GM23338 (cell line): ENCODE measurements at regions not wholly inside any gene's neighbourhood (a gene's known extent, or its start where the extent isn't known, plus 50 kb on each side); places are given as distances from the start of the nearest gene placed in this dataset.
"Not testable (repeated sequence)": the region's sequence is repeated elsewhere in the genome, so short reads cannot be mapped to it uniquely, and the experiment has no call there.

ENCODE experiments used
- ATAC-seq: fragments of 200-7000 bp; cut with Tn5 transposase; 3 replicates; pipeline ENCODE4 v1.9.1; 2020
- DNase-seq: peaks from one replicate; pipeline ENCODE4 v3.0.0-alpha.2; 2015; ENCODE audit warnings: low spot score
- H2AFZ ChIP-seq: fragments of 200-600 bp; sonication (generic); 2 replicates; pipeline ENCODE4 v1.8.0; 2016; ENCODE audit warnings: antibody characterized with exemption, mild to moderate bottlenecking, moderate library complexity
- H3F3A ChIP-seq: fragments of 200-600 bp; sonication (generic); replicated peaks from 2 replicates; pipeline ENCODE4 v1.8.0; 2017; ENCODE audit warnings: antibody characterized with exemption, mixed run types, low read depth
- H3K27ac ChIP-seq: fragments of 200-600 bp; sonication (generic); 2 replicates; pipeline ENCODE4 v1.6.1; 2016; ENCODE audit warnings: low read depth
- H3K27me3 ChIP-seq: fragments of 200-600 bp; sonication (generic); 2 replicates; pipeline ENCODE4 v1.8.0; 2016; ENCODE audit warnings: mild to moderate bottlenecking, mixed run types, moderate library complexity; ENCODE audit not compliant: insufficient read depth
- H3K36me3 ChIP-seq: fragments of 200-600 bp; sonication (generic); 2 replicates; pipeline ENCODE4 v1.8.0; 2016; ENCODE audit warnings: mild to moderate bottlenecking; ENCODE audit not compliant: insufficient read depth
- H3K4me1 ChIP-seq: fragments of 200-600 bp; sonication (generic); 2 replicates; pipeline ENCODE4 v1.8.0; 2016; ENCODE audit warnings: mild to moderate bottlenecking, moderate library complexity; ENCODE audit not compliant: insufficient read depth
- H3K4me2 ChIP-seq: fragments of 200-600 bp; sonication (generic); 2 replicates; pipeline ENCODE4 v1.7.1; 2017; ENCODE audit warnings: mixed run types
- H3K4me3 ChIP-seq: fragments of 200-600 bp; sonication (generic); 2 replicates; pipeline ENCODE4 v1.6.1; 2016; ENCODE audit warnings: mixed run types
- H3K79me2 ChIP-seq: fragments of 200-600 bp; sonication (generic); replicated peaks from 2 replicates; pipeline ENCODE4 v1.8.0; 2017; ENCODE audit warnings: mild to moderate bottlenecking; ENCODE audit not compliant: insufficient read depth
- H3K9me2 ChIP-seq: fragments of 200-600 bp; sonication (generic); 2 replicates; pipeline ENCODE4 v1.8.0; 2017; ENCODE audit not compliant: insufficient read depth
- H4K20me1 ChIP-seq: fragments of 200-600 bp; sonication (generic); replicated peaks from 2 replicates; pipeline ENCODE4 v1.8.0; 2017; ENCODE audit warnings: mild to moderate bottlenecking; ENCODE audit not compliant: insufficient read depth
- H3K27ac Mint-ChIP-seq: 2 replicates; pipeline ENCODE4 v1.8.0; 2020; ENCODE audit warnings: inconsistent platforms, mild to moderate bottlenecking, moderate library complexity, mixed read lengths
- H3K27me3 Mint-ChIP-seq: 3 replicates; pipeline ENCODE4 v1.8.0; 2022; ENCODE audit warnings: low read depth, mild to moderate bottlenecking, moderate library complexity, mixed read lengths, inconsistent platforms; ENCODE audit not compliant: insufficient read depth, poor library complexity
- H3K36me3 Mint-ChIP-seq: 3 replicates; pipeline ENCODE4 v1.8.0; 2021; ENCODE audit warnings: low read depth, mild to moderate bottlenecking, inconsistent platforms, moderate library complexity, mixed read lengths
- H3K4me1 Mint-ChIP-seq: 3 replicates; pipeline ENCODE4 v1.8.0; 2020; ENCODE audit warnings: mild to moderate bottlenecking, inconsistent platforms, mixed read lengths
- H3K4me3 Mint-ChIP-seq: 3 replicates; pipeline ENCODE4 v1.8.0; 2021; ENCODE audit warnings: moderate library complexity, mild to moderate bottlenecking, inconsistent platforms, mixed read lengths
- H3K9me3 Mint-ChIP-seq: 3 replicates; pipeline ENCODE4 v1.8.0; 2020; ENCODE audit warnings: moderate library complexity, mild to moderate bottlenecking, inconsistent platforms, mixed read lengths
- CREB1 ChIP-seq: fragments of 250-450 bp; sonication (Bioruptor Pico); IDR thresholded peaks from 2 replicates; pipeline ENCODE4 v1.5.0; 2020; ENCODE audit warnings: low read depth, mild to moderate bottlenecking, moderate library complexity
- CTCF ChIP-seq, 2 experiments: fragments of 200-600 bp in 1 of 2; sonication (generic) in 1 of 2; conservative IDR thresholded peaks; 2 replicates each; pipeline versions ENCODE4 v1.5.1 to v1.6.1; 2016 to 2017; ENCODE audit warnings: antibody characterized with exemption in 2 of 2, low read depth in 2 of 2, mild to moderate bottlenecking in 2 of 2, moderate library complexity in 1 of 2
- ETS1 ChIP-seq: IDR thresholded peaks from 2 replicates; pipeline ENCODE4 v1.6.1; 2016; ENCODE audit warnings: antibody characterized with exemption
- EZH2phosphoT487 ChIP-seq: fragments of 200-600 bp; sonication (generic); IDR thresholded peaks from one replicate; pipeline ENCODE4 v1.8.1; 2018; ENCODE audit warnings: antibody characterized with exemption; ENCODE audit not compliant: unreplicated experiment
- JUNB ChIP-seq: IDR thresholded peaks from one replicate; pipeline ENCODE4 v1.6.1; 2016; ENCODE audit warnings: antibody characterized with exemption; ENCODE audit not compliant: unreplicated experiment
- NANOG ChIP-seq: IDR thresholded peaks from 2 replicates; pipeline ENCODE4 v1.6.1; 2016; ENCODE audit warnings: antibody characterized with exemption, borderline replicate concordance
- POLR2AphosphoS5 ChIP-seq: IDR thresholded peaks from 2 replicates; pipeline ENCODE4 v1.6.1; 2016; ENCODE audit warnings: antibody characterized with exemption, low read depth
- REST ChIP-seq: IDR thresholded peaks from one replicate; pipeline ENCODE4 v1.6.1; 2018; ENCODE audit warnings: antibody characterized with exemption; ENCODE audit not compliant: unreplicated experiment
- ZNF331 ChIP-seq: fragments of 250-450 bp; sonication (Bioruptor Pico); IDR thresholded peaks from 2 replicates; pipeline ENCODE4 v1.5.0; 2020; ENCODE audit warnings: low read depth, mild to moderate bottlenecking, moderate library complexity

GRCh38 chr15:53923741-53924140 is 54.5 kb upstream of the UNC13C start:
- not testable (repeated sequence) for H3K27me3 ChIP-seq, H3K4me3 ChIP-seq, H3K27me3 Mint-ChIP-seq, H3K79me2 ChIP-seq, DNase-seq, H3K4me1 Mint-ChIP-seq, H3K9me2 ChIP-seq, H3K27ac ChIP-seq, H2AFZ ChIP-seq, H3F3A ChIP-seq, H3K4me2 ChIP-seq, H3K36me3 ChIP-seq, H3K4me1 ChIP-seq, H3K36me3 Mint-ChIP-seq, ATAC-seq, H3K27ac Mint-ChIP-seq, H3K4me3 Mint-ChIP-seq, H4K20me1 ChIP-seq
- H3K9me3 Mint-ChIP-seq, result peaks cover 36% of the 10 kb centered on the region

GRCh38 chr15:53918180-53919079 is 59.8 kb upstream of the UNC13C start:
- H3K27me3 ChIP-seq, result no peaks in the 10 kb centered on the region
- no peak for DNase-seq
- Mint-ChIP-seq H3K4me3 (no peak overlapping the region), H3K27me3 (peaks cover 5% of the 10 kb centered on the region), H3K4me1 (peaks cover 27% of the 10 kb centered on the region), H3K36me3 (no peaks in the 10 kb centered on the region), H3K9me3 (peaks cover 14% of the 10 kb centered on the region), H3K27ac (peak overlapping the region; percentile 86)
- H3K4me1 ChIP-seq, result no peaks in the 10 kb centered on the region
- ATAC-seq, result peak; percentile 82
- no peaks in the 10 kb centered on the region for H3F3A ChIP-seq
- no peaks in the 10 kb centered on the region for H3K36me3 ChIP-seq
- no peak overlapping the region for H3K4me2 ChIP-seq
- peak overlapping the region; percentile 56 for H2AFZ ChIP-seq
- no peaks in the 10 kb centered on the region for H3K79me2 ChIP-seq
- no peak overlapping the region for H3K4me3 ChIP-seq
- no peaks in the 10 kb centered on the region for H4K20me1 ChIP-seq
- no peak overlapping the region for H3K27ac ChIP-seq
- no peaks in the 10 kb centered on the region for H3K9me2 ChIP-seq
- no peak for TF ChIP-seq CTCF (conservative IDR thresholded peaks at IDR 0.05; ENCODE audit: low read depth in 2 of 2)
- TF ChIP-seq CREB1, result no peak
- TF ChIP-seq JUNB, result no peak
- no peak for TF ChIP-seq EZH2phosphoT487
- TF ChIP-seq POLR2AphosphoS5, result no peak
- TF ChIP-seq ETS1, result no peak
- TF ChIP-seq NANOG, result no peak
- no peak for TF ChIP-seq REST
- no peak for TF ChIP-seq ZNF331
